Loucy (cell line): ENCODE measurements at regions not wholly inside any gene's neighbourhood (a gene's known extent, or its start where the extent isn't known, plus 50 kb on each side); places are given as distances from the start of the nearest gene placed in this dataset.
A peak's percentile ranks its signal among the peaks of the same experiment; 100 is the strongest.

Source experiments
- CTCF ChIP-seq: fragments of 200-600 bp; sonication (generic); conservative IDR thresholded peaks from 2 replicates; pipeline ENCODE4 v1.5.1; 2014; ENCODE audit warnings: mild to moderate bottlenecking, antibody characterized with exemption, low read length
- EZH2phosphoT487 ChIP-seq: fragments of 200-600 bp; IDR thresholded peaks from 2 replicates; pipeline ENCODE4 v1.6.1; 2018; ENCODE audit warnings: antibody characterized with exemption, mild to moderate bottlenecking, moderate library complexity, borderline replicate concordance

- TF ChIP-seq CTCF (peak; percentile 41), EZH2phosphoT487 (no peak)
Observed at GRCh38 chr2:171260471-171261424, 100.1 kb upstream of the TLK1 start.
